Inflammatory macrophage treated with lipopolysaccharide for 1 hour (primary cell): ENCODE measurements at regions not wholly inside any gene's neighbourhood (a gene's known extent, or its start where the extent isn't known, plus 50 kb on each side); places are given as distances from the start of the nearest gene placed in this dataset.

Experiments
- DNase-seq, 2 donors: peaks; one replicate each; pipeline ENCODE4 v3.0.0-alpha.2; 2020 to 2022

DNA sequence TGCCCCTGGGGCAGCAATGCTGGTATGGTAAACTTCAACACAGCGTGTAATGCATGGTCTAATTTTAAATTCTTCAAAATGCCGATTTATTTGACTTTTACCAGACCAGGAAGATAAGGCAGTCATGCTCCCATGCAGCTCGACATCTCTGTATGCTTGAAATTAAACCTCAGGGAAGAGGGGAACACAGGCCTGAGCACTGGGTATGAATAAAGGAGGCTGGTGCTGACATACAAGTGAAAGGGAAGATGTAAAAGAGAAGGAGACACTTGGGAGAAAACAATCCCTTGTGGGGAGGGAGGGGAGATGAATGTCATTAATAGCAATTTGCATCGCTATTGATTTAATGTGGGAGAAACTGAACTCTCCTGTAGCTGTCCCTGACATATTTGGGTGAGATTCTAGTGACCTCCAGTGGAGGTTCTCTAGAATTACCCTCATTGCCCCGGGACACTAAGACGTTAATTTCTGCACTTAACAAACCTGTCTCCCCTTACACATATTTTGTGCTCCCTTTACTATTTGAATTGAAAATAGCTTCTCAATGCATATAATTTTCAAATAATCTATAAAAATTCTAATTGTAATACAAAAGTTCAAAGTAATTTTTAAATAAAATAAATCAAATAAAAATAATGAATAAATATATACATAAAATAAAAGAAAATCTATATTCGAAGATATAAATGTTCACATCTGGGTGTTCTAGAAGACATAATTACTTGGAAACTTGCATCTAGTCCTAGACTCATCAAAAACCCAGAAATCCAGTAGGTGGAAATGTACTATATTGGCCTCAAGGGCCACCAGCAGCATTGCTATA, 283.1 kb downstream of the LMX1A start:
- peak; percentile 16 to 41 for DNase-seq

DNA sequence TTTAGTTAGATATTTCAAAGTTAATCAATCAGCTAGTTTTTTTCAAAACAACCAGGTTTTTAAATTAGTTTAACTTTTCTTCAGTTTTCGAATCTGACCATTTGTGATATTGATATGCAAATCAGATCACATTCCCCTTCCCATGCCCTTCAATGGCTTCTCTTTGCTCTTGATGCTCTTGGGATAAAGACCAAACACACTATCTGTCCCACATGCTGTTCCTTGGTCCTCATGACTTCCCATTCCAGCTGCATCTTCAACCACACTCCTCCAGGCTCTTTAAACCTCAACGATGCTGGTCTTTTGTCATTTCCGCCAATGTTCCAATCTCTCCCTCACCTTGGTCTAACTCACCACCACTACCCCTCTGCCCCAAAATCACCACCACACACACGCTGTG, 285.8 kb downstream of the LMX1A start:
- no peak for DNase-seq

DNA sequence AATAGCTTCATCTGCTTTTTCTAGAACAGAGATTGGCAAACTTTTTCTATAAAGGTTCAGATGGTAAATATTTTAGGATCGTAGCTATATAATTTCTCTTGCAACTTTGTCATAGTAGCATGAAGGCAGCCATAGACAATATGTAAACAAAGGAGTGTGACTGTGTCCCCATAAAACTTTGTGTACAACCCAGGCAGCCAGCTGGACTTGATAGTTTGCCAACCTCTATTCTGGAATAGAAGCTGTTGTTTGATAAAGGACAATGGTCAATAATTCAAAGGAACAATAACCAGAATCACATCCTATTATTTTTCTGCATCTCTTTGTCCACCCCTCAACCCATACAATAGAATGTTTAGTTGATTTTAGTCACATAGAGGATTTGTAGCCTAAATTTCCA, 286.7 kb downstream of the LMX1A start:
- DNase-seq: no peak

DNA sequence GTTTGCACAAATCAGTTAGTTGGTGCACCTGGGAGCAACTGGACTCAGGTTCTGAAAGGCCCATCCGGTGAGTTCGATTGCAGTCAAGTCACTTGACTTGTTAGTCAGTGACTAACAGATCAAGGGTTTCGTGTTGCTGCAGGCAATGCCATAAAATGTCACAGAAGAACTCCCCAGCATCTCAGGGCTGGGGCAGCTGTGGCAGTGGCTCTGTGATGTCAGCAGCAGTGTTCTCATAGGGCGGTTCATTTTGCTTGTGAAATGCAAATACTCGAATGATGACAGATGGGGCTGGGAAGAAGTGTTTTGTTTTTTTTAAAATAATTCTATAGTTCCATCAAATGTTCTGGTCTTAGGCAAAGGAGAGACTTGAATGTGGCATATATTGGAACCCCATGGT, 287.8 kb downstream of the LMX1A start:
- DNase-seq: no peak

DNA sequence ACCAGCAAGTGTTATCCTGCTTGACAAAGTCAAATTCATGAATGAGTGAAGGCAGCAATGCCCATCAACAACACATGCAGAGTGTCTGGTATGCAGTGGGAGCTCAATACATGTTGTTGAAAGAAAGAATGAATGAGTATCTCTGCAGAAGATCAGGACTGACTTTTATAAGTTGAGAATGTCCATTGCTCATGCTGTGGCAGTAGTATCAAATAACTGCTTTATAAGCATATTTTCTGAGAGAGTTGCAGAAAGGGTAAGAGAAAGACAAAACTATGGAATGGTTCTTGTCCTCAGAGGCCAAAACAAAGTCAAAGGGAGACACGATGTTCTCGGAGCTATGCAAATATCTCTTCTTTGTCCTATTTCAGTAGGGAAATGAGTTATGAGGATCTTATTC, 288.7 kb downstream of the LMX1A start:
- no peak for DNase-seq

DNA sequence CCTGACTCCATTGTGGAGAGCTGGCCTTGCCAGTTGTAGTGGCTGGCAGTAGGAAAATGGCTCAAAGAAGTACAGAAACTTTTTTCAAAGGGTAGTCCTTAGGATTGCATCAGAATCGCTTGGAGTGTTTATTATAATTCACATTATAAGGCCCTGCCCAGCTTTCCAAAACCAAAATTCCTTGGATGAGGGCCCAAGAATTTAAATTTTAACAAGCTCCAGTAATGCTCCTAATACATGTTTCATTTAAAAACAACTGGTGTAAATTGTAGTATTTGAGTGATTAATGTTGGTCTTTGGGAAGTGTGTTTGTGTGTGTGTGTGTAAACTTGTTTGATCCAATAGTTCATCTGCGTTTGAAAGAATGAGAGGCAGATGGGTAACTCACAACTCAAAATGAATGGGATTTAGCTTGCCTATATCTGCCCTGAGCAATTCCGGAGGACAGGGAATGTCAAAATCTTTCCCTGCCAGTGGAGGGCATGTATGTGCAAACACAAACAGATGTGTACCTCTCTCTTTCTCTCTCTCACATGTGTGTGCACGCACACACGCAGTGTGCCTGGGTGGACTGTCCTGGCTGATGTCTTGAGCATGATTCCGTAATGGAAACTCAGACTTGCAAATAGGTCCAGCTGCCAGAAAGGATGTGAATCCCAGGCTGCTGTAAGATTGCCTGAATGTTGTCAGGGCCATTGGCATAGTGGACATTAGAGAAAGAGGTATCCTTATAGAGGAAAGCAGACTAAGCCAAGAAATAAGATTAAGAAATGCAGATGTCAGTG, 293.1 kb downstream of the LMX1A start:
- DNase-seq: no peak

DNA sequence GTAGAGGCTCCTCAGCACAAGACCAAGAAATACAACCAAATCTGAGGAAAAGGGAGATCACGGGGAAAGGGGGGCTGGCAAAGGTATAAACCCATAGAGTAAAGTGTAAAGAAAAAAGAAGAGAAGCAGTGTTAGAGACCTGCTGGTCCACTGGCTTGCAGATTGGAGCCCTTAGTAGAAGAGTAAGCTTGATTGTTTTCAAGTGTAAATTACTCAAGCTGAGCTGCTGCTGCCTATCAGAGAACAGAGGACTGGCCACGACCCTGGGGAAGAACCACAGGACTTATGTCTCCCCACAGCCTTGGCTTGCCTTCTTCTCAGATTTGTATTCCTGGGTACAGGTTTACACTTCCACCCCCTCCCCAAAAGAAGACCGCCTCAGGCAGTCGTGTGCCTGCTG, 294.2 kb downstream of the LMX1A start:
- no peak for DNase-seq

DNA sequence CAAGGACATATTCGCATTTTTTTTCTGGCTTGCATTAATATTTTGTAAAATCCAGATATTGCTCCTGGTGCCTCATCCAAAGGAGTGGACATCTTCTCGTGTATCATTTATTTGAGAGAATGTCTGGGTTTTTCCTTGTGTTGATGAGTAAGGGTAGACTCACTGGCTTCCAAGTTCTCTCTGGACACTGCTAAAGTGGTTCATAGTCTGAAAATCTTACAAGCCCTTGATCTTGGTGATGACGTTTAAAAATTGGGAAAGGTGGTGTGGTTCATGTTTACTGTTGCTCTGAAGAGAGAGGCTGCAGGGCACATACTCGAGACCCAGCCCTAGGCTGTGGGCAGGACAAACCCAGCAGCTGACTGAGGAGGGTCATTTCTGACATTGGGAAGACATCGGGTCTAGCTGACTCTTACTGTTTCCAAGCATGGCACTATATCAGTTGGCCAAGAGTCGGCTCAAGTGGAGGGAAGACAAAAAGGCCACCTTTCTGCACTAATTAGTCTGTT, 296.2 kb downstream of the LMX1A start:
- no peak for DNase-seq

DNA sequence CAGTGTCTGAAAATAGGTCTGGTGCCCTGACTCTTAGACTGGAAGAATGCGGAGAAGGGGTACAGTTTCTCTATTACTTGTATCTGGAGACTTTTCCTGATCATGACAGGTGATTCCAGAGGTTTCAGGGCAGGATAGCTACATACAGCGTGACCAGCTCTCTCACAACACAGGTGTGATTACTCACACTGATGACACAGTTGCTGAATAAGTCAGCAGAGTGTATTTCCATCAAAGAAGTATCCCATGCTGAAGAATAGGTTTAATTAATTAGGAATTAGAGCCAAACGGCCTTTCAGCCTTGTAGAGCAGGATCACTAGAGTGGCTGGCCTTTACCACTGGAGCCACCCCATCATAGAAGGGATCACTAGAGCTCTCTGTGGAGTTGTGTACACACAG, 298.6 kb downstream of the LMX1A start:
- DNase-seq: no peak

DNA sequence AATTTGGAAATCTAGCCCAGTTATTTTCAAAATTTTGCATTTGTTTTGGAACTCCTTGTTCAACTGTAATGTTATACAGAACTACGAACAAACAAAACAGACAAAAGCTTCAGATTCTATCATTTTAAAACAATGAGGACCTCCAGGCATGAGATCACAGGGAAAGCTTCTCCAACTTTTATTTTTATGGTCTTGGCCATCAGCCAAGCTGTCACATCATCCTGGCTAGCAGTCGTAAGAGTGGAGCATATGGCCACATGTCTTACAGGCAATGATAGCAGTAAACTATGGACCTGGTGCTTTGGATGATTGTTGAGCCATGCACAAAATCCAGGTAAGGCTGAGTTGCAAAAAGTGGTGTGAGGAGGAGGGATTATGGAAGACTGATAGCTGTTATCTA, 299.6 kb downstream of the LMX1A start:
- no peak for DNase-seq

DNA sequence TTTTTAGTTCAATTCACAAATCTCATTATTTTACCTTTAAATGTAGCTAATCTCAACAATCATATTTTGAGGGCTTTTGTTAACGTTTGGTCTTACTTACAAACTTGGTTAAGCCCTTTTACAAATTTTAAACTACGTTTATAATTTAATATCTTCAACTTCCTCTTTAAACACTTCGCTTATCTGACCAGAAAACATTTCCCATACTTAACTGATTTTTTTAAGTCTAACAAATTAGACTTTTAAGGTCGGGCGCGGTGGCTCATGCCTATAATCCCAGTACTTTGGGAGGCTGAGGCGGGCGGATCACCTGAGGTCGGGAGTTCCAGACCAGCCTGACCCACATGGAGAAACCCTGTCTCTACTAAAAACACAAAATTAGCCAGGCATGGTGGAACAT, 300.9 kb downstream of the LMX1A start:
- DNase-seq: no peak

DNA sequence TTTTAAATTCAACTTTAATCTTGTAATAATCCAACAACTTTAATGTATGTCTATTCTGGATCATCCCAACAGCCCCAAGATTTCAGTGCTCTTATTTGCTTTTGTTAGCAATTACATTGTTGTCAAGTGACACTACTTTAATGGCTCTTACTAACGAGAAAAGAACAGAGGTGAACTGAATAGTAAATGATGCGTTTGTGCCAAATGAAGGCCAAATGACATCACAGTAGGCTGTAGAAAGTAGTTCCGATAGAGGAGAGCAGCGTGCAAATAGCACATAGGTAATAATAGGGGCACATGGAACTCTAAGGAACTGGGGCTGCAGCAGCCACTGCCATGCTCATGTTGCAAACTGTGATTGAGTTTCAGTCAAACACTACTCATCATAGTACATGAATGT, 301.9 kb downstream of the LMX1A start:
- DNase-seq: no peak

DNA sequence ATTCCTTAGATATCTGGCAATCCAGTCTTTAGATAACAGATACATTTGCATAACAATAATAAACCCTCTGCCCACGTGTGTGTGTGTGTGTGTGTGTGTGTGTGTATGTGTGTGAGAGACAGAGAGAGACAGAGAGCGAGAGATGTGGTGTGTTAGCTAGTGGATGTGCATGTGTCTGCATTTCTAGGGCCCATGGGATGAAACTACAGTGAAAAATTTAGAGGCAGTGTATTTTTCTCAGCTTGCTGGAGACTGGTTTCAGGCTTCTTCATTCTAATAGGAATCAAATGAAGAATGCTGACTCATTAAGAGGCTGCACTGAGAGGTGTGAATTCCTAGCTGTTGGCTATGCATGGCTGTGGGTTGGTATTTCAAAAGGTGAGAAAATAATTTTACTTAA, 303.2 kb downstream of the LMX1A start:
- DNase-seq: no peak

DNA sequence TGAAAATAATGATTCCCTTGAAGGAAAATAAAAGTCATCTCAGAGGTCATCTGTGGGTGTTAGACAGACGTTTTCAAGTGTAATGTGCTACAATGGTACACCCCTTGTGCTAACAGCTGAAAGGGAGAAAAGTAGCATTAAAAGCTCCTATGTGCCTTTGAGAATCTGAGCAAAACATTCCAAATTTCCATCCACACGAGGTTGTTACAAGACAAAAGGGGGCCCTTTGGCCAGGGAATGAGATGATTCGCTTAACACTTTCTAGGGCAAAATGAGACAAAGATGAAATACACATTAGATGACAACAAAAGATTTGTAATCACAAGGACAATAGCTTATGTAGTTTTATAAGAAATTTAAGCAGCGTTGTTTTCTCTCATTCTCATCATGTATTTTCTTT, 303.6 kb downstream of the LMX1A start:
- no peak for DNase-seq

DNA sequence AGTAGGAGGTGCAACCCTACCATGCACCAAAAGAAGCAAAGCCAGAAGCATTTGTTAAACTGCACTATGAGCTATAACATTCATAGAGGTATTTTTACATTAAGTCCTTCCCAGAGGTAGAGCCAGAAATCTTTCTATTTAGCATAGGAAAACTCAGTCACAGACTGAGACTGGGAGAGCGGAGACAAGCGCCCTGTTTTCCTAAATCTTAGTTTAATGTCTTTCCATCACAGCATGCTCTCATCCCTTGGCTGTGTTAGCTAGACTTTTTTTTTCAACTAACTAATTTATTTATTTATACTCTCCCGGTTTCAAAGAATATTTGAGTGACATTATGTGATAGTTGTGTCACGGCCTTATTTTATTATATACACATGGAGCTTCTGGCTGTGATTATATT, 304.1 kb downstream of the LMX1A start:
- no peak for DNase-seq

DNA sequence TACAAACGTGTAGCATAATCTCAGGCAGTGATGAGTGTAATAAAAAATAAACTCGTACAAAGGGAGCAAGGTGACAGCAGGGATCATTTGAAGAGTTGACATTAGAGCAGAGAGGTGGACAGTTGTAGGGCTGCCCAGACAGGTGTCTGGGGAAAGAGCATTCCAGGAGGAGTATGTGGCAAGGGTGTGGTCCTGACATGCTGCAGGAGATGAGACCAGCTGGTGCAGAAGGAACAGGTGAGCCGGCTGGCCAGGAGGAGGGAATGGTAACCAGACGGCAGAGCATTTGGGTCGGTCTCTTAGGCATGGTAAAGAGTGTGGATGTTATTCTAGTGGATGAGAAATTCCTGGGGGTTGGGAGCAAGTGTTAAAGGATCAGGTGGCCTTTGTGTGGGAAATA, 306.3 kb downstream of the LMX1A start:
- DNase-seq: no peak

DNA sequence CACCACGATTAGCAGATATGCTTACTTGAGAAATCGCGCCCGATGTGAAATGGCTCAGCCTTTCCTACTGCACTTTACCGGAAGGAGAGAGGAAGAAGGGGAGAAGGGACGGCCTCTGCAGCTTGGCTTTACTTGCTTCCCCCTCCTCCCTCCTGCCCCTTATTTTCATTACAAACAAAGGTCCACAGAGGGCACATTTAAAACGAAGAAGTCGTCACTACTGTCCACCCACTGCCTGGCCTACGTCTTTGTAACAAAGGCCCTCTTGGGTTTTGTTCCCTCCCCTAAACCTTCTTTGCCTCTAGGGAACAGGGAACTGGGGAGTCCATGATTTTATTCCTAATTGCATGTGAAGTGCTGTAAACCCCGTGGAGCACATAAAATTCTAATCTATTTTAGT, 308.5 kb downstream of the LMX1A start:
- no peak for DNase-seq

DNA sequence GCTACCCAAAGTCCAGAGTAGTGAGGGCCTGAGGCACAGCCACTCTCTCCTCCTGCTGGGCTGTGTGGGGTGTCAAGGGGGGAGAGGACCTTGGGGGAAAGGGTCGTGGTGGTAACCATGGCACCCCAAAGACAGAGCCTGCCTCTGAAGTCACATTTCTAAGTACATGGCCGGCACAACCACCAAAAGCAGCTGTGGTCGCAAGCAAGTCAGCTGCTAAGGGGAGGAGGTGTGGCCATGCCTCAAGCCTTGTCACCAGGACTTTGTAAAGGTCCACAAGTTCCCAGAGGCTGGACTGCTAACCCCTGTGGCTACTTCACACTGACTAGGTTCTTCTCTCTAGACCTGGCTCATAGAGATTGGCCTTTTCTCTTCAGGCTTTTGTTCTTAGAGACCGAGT, 310.6 kb downstream of the LMX1A start:
- DNase-seq: no peak

DNA sequence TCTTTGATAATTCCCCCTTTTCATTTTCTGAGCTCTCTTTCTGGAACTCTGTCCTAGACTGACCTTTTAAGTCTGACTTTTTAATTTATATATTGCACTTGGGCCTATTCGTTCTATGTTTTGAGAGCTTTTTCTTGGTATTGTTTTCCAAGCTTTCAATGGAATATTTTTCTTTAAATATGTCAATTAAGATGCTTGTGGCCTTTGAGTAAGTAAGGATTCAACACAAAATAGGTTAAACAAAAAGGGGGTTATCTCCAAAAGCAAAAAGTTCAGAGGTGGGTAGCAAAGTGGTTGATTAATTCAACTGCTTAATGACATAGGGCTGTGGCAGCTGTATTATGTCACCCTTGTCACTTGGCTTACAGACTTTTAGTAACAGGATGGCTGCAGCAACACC, 315.9 kb downstream of the LMX1A start:
- no peak for DNase-seq

DNA sequence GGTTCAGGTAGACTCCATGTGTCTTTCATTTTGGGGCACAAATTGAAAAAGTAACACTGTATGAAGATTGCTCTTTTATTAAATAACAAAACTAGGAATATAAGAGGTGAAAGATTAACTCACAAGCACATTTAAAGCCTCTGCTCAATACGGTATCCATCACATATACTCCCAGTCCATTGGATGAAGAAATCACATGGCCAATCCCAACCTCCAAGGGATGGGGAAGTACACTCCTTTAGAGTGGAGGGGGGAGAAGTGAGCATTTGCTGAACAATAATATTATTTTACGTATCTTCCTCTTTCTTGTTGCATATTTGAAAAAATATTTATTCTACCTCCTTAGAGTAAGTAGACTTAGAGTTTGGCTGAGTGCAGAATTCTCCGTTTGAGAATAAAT, 316.5 kb downstream of the LMX1A start:
- no peak for DNase-seq

DNA sequence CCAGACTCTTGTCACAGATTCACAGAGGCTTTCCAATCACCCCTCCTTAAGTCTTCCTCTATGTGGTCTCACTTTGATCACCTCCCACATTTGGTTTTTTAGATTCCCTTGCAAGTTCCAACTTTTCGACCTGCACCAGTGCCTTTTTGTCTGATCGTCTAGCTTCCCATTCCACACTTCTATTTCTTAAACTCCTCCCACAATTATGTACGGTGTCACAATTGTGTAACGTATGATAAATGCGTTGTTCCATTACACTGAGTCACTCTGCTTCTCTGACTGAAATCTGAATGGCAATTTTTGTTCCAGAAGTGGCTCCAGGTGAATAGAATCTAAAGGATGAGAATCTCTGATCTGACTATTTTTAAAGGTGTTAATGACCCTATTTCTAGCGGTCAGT, 320.1 kb downstream of the LMX1A start:
- DNase-seq: no peak

DNA sequence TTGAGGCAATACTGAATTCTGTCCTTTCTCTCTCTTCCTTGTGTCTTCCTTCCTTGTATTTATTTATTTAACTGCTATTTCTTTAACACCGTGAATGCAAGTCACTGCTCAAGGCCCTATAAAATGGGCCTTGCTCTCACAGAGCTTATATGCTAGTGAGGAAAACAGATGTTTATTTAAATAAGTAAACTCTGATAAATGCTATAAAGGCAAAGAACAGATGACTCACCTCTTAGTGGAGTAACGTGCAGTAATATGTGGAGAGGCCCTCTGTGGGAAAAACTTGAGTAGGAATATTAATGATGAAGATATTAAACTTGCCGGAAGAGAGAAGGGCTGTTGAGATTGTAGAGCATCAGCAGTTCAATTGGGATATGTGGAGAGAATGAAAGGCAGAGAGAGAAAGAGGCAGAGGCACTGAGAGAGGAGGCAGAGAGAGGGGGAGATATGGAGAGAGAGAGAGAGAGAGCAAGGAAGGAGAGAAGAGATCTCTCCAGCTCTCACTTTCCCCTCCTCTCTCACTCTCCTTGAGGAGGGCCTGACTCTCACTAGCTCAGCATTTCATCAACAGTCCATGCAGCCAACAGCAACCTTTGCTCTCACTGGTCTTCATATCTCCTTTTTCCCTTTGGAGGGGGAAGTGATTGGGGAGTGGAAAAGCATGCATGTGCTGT, 322.2 kb downstream of the LMX1A start:
- DNase-seq: no peak

DNA sequence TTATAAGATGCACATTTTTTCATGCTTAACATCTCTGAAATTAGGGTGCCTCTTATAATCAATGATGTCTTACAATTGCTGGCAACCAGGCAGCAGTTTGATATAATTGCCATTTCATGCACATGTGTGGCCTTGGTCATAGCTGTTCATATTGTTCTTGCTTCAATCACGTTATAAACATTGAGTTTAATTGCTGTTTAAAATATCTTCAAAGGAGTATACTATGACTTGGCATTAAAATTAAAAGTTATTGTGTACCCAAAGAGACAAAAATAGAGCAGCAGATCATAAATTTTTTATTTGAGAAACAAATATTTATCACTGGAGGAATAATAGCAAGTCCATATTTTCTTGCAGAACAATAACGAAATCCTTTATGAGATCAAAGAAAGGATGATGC, 325.5 kb downstream of the LMX1A start:
- DNase-seq: no peak

DNA sequence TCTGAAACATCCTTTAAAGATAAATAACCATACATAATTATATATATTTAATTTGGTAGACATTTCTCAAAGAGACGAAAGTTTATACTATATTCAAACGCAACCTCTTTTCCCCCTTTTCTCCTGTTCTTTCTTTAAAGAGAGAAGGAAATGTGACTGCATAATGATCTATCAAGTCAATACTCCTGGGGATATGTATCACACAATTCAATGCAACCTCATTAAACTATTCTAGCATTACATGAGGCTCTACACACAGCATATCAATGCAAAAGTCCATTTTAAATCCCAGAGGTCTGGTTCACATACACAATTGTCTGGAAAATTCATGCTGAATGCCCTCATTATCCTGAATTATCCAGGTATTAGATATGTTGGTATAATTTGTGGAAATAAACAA, 330.7 kb downstream of the LMX1A start:
- DNase-seq: no peak
